Epithelial cell of esophagus (primary cell): ENCODE measurements at regions not wholly inside any gene's neighbourhood (a gene's known extent, or its start where the extent isn't known, plus 50 kb on each side); places are given as distances from the start of the nearest gene placed in this dataset.
A peak's percentile ranks its signal among the peaks of the same experiment; 100 is the strongest.
"Not testable (repeated sequence)": the region's sequence is repeated elsewhere in the genome, so short reads cannot be mapped to it uniquely, and the experiment has no call there.

ENCODE experiments used
- DNase-seq: peaks from one replicate; pipeline ENCODE4 v3.0.0; 2010; ENCODE audit warnings: low read depth
- H3K4me3 ChIP-seq: 2 replicates; pipeline ENCODE4 v1.5.1; 2011; ENCODE audit warnings: mild to moderate bottlenecking, low read length, control low read depth
- CTCF ChIP-seq: IDR thresholded peaks from 2 replicates; pipeline ENCODE4 v1.5.1; 2011; ENCODE audit warnings: low read depth, mild to moderate bottlenecking, low read length, control low read depth, inconsistent platforms; ENCODE audit not compliant: insufficient read depth; ENCODE audit errors: missing control alignments

- no peak for DNase-seq
- TF ChIP-seq CTCF = no peak
- no peak overlapping the region for H3K4me3 ChIP-seq
Observed at GRCh38 chr6:92243315-92243714, 1176.0 kb downstream of the EPHA7 start.

DNA sequence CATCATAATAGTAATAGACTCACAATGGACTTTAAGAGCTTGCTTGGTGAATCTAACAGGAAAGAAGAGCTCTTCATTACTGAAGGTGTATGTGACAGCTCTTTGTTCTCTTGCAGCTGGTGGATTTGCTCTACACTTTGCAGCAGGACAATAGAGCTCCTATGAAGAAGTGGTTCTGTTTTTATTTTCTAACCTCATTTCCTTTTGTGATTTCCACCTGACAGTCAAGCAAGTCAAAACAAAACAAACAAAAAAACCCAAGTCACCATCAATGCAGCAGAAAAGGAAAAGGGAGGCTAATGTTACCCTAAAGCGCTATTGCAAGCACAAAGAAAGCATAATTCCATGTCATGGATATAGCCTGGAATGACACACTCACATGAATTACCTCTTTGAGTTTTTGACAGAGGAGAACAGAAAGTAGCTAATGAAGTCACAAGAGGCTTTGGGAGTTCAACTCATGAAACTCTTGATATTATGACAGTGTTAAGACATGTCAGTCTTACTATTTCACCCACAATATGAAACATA, 1188.1 kb downstream of the EPHA7 start:
- DNase-seq = no peak
- TF ChIP-seq CTCF = no peak
- no peak overlapping the region for H3K4me3 ChIP-seq

DNA sequence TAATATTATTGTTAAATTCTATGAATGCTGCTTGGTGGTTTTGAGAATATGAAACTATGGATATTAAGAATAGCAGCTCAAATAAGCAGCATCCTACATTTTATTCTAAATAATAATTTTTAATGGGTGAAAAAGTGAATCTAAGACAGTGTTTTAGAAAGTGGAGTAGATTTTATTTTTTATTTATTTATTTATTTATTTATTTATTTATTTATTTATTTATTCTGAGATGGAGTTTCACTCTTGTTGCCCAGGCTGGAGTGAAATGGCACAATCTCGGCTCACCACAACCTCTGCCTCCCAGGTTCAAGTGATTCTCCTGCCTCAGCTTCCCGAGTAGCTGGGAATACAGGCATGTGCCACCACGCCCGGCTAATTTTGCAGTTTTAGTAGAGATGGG, 1199.4 kb downstream of the EPHA7 start:
- H3K4me3 ChIP-seq, DNase-seq: not testable (repeated sequence)

DNA sequence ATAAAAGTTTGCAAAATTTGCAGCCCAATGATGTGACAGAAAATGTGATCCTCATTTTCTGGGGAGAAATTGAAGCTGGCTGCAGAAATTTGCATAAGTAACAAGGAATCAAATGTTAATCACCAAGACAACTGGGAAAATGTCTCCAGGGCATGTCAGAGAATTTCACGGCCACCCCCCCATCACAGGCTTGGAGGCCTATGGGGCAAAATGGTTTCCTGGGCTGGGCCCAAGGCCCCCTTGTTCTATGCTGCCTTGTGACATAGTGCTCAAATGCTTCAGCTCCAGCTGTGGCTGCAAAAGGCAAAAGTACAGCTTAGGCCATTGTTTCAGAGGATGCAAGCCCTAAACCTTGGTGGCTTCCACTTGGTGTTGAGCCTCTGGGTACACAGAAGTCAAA, 1202.6 kb downstream of the EPHA7 start:
- TF ChIP-seq CTCF = no peak
- H3K4me3 ChIP-seq = no peak overlapping the region
- DNase-seq = no peak

DNA sequence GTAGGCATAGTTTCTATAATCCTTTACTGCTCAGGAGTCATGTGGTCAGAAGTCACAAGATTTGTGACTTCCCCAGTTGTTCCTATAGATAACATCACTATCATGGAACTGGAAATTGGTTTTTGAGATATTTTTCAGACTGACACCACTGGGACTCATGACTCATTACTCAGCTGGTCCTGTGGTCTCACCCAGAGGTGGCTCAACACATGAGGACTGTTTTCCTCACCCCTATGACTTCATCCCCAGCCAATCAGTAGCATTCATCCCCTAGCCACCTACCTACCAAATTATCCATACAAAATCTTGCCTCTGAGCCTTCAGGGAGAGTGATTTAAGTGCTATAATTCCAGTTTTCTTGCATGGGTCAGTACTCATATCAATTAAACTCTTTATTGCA, 1217.7 kb downstream of the EPHA7 start:
- no peak overlapping the region for H3K4me3 ChIP-seq
- TF ChIP-seq CTCF = no peak
- peak; percentile 3 for DNase-seq

DNA sequence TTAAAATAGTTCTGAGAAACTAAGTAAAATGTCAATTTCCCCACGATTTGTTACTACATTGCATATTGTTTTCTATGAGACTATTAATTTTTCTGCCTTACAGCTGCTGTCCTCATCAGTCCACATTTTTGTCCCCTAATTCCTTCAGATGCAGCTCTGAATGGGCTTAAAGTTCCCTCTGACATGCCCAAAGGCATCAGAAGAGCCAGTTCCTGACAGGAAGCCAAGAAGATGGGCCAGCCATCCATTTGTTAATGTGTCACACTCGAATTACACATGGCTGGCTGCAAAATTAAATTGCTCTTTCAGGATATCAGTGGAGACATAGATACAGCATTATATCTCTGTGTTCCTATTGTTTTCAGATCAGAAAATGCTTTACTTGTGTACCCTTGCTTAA, 1223.0 kb downstream of the EPHA7 start:
- no peak overlapping the region for H3K4me3 ChIP-seq
- no peak for DNase-seq
- no peak for TF ChIP-seq CTCF

GRCh38 chr6:92195796-92196195, 1223.6 kb downstream of the EPHA7 start:
- no peak overlapping the region for H3K4me3 ChIP-seq
- DNase-seq = no peak
- no peak for TF ChIP-seq CTCF
